Stimulated activated CD4-positive, alpha-beta T cell treated with anti-CD3 and anti-CD28 coated beads, Interleukin-1b, Interleukin-23, amount 100 ng/mL, for 24 hours (primary cell): ENCODE measurements at regions not wholly inside any gene's neighbourhood (a gene's known extent, or its start where the extent isn't known, plus 50 kb on each side); places are given as distances from the start of the nearest gene placed in this dataset.
"Not testable (repeated sequence)": the region's sequence is repeated elsewhere in the genome, so short reads cannot be mapped to it uniquely, and the experiment has no call there.

Experiments
- DNase-seq, 4 experiments: peaks; one replicate each; pipeline ENCODE4 v3.0.0-alpha.2; 2020; ENCODE audit warnings: low read depth in 4 of 4, low spot score in 1 of 4

DNA sequence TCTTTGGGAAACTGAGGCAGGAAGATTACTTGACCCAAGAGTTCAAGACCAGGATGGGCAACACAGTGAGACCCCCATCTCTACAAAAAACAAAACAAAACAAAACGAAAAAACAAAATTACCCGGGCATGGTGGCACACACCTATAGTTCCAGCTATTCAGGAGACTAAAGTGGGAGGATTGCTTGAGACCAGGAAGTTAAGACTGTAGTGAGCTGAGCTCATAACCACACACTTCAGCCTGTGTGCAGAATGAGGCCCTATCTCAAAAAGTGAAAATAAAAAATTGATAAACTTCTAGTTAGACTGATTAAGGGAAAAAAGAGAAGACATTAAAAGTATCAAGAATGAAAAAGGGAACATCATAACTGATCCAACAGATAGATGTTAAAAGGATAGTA lies 154.0 kb downstream of the RHOU start:
- DNase-seq, result no peak

DNA sequence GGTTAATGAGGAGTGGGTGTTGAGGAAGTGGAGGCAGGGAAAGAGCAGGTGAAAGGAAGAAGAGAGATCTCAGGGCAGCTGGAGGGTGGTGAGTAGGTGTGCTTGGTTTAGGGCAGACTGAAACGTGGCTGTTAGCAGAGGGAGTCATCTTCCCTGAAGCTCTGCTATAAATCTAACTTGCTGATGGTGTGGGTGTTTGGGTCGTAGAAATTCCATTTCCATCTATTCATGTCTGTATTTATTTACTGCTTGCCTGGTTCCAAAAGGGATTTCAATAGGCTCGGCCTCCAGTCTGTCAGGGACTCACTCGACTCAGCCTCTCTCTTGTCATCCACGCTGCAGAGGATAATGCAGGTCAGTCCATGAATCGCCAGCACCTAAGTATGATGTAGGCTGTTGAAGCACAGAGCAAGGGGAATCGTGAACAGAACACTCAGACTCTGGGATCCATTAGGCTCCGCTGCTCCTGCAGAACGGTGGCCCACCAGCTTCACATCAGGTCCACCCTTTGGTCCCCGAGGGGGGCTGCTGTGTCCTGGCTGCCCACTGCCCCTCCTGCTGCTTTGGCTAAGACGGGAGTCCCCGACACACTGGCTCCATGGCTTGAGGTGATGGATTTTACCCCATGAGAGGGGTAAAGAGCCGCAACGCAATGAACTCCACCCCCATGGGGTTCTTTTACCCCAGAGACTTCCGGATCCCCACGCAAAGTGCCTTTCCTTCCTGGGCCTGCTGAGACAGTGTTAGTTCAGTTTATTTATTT lies 156.2 kb downstream of the RHOU start:
- no peak for DNase-seq

DNA sequence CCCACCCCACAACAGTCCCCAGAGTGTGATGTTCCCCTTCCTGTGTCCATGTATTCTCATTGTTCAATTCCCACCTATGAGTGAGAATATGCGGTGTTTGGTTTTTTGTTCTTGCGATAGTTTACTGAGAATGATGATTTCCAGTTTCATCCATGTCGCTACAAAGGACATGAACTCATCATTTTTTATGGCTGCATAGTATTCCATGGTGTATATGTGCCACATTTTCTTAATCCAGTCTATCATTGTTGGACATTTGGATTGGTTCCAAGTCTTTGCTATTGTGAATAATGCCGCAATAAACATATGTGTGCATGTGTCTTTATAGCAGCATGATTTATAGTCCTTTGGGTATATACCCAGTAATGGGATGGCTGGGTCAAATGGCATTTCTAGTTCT lies 156.9 kb downstream of the RHOU start:
- not testable (repeated sequence) for DNase-seq

DNA sequence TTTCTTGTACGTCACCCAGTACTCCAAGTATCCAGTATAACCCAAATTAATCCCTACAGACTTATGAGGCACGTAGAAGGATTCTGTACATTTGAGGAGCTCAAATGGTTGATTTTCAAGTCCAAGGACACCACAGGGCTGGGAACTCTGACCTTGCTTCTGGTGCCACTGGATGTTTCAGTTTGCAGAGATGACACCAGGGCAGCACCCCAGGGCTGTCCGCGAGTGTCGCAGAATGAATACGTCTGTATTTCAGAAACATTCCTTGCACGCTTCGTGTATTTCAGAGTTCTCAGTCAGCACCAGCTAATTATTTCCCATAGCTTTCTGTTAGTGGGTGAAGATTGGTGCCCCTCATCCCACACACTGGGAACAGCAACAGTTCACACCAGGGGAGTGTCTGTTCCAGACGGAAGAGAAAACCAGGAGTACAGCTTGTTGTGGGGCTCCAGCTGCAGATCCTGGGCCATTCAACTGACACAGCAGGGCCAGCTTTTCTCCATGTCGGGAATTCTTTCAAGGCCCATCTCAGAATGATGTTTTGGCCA lies 159.2 kb downstream of the RHOU start:
- DNase-seq, result no peak

DNA sequence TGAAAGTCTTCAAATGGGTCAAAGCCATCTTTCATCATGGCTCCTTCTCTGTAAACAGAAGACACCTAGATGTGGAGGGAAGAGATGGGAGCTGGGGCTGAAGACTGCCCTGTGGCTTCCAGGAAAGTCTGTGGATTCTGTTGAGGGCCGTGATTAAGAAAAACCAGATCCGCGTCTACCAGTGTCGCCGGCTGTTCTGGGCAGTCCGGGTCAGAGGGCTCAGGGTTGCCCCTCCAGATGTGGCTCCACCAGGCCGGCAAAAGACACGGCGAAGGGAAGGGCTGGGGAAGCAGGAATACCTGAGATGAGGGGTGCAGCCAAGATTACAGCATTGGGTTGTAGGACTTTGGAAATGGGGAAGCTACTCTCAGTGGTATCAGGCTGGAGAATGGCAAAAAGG lies 162.6 kb downstream of the RHOU start:
- DNase-seq, result no peak

DNA sequence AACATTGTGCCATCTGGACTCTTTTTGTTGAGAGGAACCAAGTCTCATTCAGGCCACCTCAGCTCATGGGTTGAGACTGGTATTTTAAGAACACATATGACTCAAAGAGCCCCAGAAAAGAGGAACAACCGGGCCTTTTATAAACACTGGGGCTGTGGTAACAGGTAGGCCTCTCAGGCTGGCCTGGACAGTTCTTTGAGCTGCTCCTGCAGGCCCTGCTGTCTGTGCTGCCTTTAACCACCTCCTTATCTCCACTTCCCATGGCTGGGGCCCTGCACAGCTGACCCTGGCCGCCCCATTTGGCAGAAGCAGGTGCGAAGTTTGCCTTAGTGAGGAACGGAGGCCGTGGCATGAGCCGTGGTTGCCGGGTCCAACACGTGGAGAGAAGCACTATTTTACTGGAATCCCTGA lies 163.3 kb downstream of the RHOU start:
- DNase-seq, result no peak

DNA sequence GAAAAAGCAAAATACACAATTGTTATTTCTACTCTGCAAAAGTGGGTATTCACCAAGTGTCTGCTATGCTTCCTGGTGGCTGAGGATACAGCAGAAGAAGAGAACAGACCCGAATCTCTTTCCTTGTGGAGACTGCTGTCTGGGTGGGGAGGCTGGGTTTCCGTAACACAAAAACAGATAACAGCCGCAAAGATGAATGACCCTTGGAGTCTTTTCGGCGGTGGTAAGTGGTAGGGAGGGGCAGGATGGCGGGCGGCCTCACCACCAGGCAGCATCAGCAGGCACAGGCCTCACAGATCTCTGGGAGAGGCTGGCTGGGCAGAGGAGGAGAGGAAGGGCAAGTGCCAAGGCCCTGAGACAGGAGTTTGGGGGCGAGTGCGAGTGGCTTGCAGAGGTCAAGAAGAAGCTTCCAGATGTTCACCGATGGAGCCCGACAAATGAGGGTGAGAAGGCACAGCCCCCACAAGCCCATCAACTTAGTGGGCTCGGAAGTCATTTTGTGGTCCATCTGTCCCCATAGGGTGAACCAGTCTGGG lies 164.2 kb downstream of the RHOU start:
- no peak for DNase-seq

DNA sequence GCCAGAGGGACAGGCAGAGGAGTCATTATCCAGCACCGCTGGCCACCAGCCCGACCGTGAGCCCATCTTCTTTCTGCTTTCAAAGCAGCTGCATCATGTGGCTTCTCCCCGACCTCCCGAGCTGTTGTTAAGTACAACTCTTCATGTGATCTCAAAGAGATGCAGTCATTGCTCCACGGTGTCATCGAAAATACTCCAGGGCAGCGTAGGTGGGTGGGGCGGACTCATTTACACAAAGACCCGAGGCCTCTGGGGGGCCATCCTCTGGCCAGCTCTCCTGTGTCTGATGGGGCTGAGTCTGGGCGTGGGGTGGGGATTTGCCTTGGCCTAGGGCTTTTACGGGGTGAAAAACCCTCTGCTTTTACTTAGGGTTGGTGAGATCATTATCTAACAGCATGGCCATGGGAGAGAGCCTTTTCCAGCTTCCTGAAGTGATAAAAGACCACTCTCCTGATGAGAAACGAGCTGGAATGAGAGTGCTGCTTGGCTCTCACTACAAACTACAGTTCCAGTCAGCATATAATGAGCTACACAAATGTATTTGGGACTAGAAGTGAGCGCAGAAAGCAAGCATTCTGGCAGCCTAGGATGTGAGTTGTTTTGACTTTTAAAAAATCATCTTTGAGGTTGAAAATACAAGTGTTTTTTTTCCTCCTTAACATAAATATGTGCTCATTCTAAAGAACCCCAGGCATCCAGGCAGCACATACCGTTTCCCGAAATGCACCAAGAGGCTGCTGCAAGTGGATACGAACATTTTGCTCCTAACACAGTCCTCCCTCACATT lies 165.0 kb downstream of the RHOU start:
- no peak for DNase-seq

DNA sequence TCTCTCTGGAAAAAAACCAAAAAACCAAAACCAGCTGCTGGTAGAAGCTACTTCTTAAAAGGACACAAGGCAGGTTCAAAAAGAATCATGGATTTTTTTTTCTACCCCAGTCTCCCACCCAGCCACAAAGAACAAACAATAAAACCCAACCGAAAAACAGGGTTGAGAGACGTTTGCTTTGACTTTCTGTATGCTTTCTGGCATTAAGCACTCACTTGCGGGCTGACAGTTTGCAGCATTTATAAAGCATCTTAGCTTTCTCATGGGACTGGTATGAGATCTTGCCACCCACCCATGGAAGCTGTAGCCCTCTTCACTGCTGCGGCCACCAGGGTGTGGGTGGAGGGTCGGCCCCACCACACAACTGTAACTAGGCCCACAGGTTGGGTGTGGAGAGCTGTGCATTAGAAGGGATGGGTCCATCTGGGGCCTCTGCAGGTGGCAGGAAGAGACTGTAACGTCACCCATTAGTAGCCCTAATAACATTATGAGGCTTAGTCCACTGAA lies 165.7 kb downstream of the RHOU start:
- no peak for DNase-seq

DNA sequence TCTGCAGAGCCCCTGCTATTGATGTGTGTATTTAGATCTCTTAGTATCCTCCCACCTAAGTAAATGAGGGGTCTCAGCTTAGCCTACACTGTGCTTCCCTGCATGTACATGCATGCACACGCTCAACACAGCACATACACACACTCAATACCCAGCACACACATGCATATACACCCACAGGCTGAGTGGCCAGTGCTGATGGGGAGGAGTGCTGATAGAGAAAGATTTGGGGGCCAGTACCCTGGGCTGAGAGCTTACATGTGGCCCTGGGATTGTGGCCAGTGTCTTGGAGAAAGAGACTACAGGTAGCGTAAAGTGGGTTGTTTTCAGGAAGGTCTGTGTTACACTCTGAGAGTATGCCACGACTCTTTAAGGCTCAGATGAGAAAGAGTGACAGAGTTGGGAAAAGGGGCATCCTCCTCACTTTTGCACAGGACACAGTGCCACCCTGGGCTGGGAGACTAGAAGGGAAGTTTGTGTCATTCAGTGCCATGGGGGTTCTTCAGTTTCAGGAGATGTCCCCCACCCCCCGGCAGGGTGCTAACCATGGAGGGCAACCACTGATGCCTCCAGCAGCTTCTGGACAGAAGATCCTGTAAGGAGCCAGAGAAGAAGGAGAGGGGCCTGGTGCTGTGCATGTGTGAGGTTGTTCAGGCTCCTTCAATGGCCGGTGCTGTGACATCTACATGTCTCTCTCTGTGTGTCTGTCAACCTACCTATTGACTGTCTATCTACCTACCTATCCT lies 166.8 kb downstream of the RHOU start:
- DNase-seq, result no peak

DNA sequence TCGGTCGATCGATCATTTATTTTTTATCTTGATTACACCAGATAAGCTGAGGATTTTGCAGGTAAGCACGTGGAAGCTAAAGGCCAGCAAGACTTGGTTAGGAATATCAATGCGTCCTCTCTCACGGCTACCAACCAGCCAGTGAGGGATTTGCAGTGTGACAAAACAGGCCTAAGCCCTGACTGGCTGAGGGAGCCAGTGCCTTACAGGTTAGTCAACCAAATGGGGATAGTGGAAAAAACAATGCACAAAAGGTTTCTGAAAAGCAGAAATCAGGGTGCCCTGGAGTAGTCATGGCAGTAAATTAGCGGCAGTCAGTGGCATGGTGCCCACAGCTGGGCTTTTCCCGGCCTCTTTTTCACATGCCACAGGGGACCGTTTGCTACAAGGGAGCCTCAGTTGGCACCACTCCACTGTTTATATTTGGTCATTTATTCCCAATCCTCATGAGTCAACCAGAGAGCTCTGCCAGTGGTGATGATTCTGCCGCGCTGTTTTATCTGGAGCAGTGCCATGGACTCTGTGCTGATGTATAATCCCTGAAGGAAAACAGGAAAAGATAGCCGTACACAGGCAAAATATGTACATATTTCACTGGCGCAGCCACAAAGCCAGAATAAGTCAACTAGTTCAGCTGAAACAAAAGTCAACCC lies 167.6 kb downstream of the RHOU start:
- no peak for DNase-seq

DNA sequence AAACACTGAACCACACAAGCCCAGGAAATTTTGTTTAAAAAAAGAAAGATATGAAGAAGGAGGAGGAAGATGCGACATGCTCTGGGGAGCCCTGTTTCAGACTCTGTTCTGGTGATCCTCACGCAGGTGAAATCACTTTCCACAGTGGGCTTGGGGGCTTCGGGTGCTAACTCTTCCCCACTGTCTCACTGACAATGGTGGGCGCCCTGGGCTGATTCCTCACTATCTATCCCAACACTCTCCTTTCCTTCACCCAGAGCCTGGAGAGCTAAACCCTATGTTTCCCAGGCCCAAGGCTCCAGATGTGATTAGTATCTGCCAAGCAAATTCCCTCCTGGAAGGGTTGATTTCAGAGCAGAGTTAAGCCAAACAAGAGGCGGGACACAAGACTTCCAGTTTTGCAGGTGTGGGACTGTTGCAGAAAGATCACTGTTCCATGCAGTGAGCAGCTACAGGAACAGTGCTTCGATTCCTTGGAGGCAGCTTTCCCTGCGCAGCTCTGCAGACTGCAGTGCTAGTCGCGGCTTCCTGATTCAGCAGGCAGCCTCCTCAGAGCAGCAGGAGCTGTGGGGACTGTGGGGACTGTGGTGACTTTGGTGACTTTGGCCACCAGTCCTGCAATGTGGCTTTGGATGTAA lies 168.3 kb downstream of the RHOU start:
- no peak for DNase-seq

DNA sequence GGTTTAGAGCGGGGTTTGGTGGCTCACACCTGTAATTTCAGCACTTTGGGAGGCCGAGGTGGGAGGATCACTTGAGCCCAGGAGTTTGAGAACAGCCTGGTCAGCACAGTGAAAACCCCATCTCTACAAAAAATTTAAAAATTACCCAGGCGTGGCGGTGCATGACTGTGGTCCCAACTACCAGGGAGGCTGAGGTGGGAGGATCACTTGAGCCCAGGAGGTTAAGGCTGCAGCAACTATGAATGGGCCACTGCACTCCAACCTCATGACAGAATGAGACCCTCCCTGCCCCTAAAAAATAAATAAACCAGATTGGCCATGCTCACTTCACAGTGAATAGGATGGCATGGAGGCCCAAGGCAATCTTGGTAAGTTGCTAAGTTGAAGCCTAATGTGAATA lies 168.9 kb downstream of the RHOU start:
- DNase-seq, result no peak

DNA sequence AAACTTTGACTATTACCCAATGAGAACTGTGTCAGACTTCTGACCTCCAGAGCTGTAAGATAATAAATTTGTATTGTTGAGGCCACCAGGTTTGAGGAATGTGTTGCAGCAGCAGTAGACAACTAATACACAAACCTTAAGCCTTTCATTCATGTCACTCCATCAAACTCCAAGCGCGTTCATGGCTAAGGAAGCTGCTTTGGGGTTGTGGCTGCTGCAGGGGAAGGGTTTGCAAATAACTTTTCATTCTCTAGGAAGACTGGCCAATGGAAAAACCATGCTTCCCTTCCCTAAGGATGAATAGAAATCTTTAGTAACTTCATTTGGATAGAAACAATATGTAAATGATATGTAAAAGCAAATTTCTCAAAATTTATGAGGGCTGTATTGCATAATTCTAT lies 170.4 kb downstream of the RHOU start:
- no peak for DNase-seq

DNA sequence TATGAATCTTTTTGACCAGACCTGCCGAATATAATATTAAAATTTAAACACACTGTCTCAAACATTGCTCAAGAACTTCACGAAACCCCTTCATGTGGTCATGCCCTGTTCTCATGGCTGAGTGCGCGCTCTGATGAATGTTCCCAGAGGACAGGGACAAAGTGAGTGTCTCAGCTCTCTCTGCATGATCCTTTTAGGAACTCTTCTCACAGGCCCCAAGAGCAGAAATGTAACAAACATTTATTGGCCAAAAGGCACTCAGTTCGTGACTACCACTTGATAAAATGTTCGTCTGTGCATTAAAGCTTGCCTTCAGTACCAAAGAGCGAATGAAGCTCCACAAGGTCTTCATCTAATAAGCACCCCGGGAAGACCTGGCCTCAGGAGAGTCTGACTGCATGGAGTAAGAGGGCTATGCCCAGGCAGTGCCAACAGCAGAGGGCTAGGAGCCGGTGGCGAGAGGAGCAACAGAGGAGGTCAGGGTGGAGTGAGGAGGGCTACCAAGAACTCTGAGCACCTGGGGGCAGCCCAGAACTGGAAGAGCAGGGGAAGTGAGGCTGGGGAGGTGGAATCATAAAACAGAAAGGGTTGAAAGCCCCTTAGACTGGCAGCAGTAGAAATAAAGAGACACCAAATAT lies 171.1 kb downstream of the RHOU start:
- DNase-seq, result no peak

DNA sequence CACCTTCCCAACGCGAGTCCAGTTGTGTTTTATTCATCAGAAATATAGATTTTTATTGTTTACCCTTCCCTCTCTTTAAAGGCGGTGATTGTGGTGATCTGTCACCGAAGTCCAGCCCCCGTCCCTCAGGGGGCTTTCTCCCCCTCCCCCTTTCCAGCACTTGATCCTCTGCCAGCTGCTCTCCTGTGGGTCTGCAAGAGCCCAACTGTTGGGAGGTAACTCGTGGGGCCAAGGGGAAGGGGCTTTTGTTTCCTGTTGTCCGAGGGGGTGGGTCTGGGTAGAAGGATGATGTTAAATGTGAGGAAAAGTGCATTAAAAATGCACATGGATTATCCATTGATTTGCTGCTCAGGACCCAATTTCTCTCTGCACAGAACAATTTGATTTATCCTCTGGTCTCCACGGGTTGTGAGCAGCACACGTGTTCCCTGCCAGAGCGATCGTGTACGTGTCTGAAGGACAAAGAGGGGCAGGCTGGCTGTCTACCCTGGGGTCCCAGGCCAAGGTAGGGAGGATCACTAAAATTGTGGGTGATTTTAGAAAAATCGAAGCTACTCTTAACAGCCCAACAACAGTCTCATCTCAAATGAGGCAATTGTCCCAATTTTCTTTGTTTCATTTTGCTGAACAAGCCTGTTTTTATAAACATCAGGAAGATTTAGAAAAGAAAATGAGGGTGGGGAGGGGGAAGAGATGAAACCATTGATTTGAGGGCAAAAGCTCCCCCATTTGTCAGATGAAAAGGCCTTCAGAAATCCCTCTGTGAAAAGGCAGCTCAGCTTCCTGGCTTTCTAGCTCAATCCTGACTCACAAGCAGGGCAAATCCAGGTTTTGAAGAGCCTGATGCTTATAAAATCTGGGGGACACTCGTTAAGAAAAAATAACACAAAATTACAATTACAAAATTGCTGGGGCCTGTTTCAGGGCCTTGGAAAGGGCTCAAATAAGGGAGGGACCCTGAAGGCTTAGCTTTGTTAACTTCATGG lies 176.2 kb downstream of the RHOU start:
- no peak for DNase-seq

DNA sequence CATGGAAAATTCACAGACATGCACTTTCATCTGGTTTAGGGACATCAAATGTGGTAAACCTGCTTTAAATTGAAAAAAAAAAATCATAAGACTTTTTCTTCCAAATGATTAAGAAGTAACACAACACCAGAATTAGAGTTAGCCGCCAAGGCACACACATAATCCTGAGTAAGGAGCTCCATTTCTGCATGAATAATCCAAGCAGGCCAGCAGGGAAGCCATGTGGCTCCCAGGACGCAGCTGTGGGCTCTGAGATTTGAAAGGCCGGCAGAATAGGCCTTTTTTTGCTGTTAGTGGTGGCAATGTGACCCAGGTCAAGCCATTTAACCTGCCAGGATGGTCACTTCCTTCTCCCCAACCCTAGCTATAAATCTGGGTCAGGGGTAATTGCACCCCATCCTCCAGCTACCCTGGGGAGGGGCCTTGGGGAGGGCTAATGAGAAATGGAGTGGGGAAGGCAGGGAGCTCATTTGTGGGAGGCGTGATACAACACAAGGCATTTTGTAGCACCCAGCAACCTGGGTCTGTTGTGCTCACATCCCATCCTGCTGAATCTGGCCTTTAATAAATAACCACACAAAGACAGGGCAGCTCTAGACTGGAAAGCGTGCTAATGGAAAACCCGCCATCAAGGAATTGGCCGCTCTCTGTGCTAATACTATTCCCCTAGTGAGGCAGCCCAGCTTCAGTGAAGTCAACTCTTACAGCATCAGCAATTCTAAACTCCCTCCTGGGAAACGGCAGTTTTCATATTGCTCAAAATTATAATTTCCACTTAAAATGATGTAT lies 178.5 kb downstream of the RHOU start:
- DNase-seq, result no peak

DNA sequence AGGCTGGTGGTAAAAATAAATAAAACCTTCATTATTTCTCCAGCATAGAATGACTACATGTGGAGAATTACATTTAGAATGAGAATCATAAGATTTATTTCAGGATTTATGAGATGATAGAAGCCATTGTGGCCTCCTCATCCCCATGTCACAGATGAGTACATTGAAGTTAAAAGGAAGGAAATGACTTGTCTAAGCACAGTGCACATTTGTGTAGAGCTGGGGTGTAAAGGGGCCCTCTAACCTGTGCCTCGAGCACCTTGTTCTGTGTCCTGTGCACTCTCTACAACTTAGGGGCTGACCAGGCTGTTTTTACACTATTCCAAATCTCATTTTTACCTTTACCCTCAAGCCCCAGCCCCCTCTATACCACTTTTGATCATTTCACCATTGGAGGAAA lies 179.4 kb downstream of the RHOU start:
- DNase-seq, result no peak
